ENCODE measurements at regions not wholly inside any gene's neighbourhood (a gene's known extent, or its start where the extent isn't known, plus 50 kb on each side); places are given as distances from the start of the nearest gene placed in this dataset.

- intact Hi-C loops (cut with DNase I) = no loop called here
- no peaks in the 10 kb centered on the region for H3K36me3 ChIP-seq (replicated peaks in 1 of 2; ENCODE audit: insufficient read depth in 1 of 2, low read depth in 2 of 2)
- no peak for DNase-seq
- H3K27me3 ChIP-seq = peaks cover 0 to 4% of the 10 kb centered on the region in 2 donors
- no peak overlapping the region for H3K27ac ChIP-seq
- 75 to 79% methylated on average over 19 to 20 of the region's 20 CpGs for WGBS, 2 donors
- no peak for TF ChIP-seq POLR2A (IDR thresholded peaks at IDR 0.05)
- no peak for TF ChIP-seq CTCF (IDR thresholded peaks at IDR 0.05)
- H3K4me1 ChIP-seq = no peaks in the 10 kb centered on the region
- peaks cover 0 to 16% (median 0%) of the 10 kb centered on the region in 3 donors for H3K9me3 ChIP-seq
- H3K4me3 ChIP-seq = no peak overlapping the region
- no peak for ATAC-seq
Observed at GRCh38 chr13:111485491-111486250, 165.2 kb downstream of the TEX29 start.

- 86 to 95% methylated on average over 8 of the region's 8 CpGs for WGBS, 2 donors
- peaks cover 0 to 4% of the 10 kb centered on the region in 2 donors for H3K27me3 ChIP-seq
- ATAC-seq (no peak), DNase-seq (no peak)
- no peak overlapping the region for H3K4me3 ChIP-seq
- intact Hi-C loops (cut with DNase I) = no loop called here
- no peak for TF ChIP-seq POLR2A (IDR thresholded peaks at IDR 0.05)
- no peak for TF ChIP-seq CTCF (IDR thresholded peaks at IDR 0.05)
- H3K9me3 ChIP-seq = peaks cover 0 to 16% (median 0%) of the 10 kb centered on the region in 3 donors
- H3K36me3 ChIP-seq (replicated peaks in 1 of 2; ENCODE audit: insufficient read depth in 1 of 2, low read depth in 2 of 2) = no peaks in the 10 kb centered on the region
- no peaks in the 10 kb centered on the region for H3K4me1 ChIP-seq
- H3K27ac ChIP-seq = no peak overlapping the region
Observed at GRCh38 chr13:111486331-111486730, 165.9 kb downstream of the TEX29 start.

- Histone ChIP-seq H3K27ac (no peak overlapping the region), H3K4me1 (no peaks in the 10 kb centered on the region), H3K27me3 (peaks cover 0 to 4% of the 10 kb centered on the region in 2 donors), H3K36me3 (replicated peaks in 1 of 2; ENCODE audit: insufficient read depth in 1 of 2, low read depth in 2 of 2) (no peaks in the 10 kb centered on the region), H3K4me3 (no peak overlapping the region), H3K9me3 (peaks cover 0 to 16% (median 0%) of the 10 kb centered on the region in 3 donors)
- TF ChIP-seq CTCF (IDR thresholded peaks at IDR 0.05) (no peak), POLR2A (IDR thresholded peaks at IDR 0.05) (no peak)
- 83% methylated on average over 6 of the region's 6 CpGs for WGBS, 2 donors
- DNase-seq = no peak
- no peak for ATAC-seq
- intact Hi-C loops (cut with DNase I) = no loop called here
Observed at GRCh38 chr13:111486801-111487200, 166.4 kb downstream of the TEX29 start.

GRCh38 chr13:111488486-111489132, 168.2 kb downstream of the TEX29 start:
- DNase-seq (no peak), ATAC-seq (no peak)
- Histone ChIP-seq H3K27ac (no peak overlapping the region), H3K4me1 (no peaks in the 10 kb centered on the region), H3K27me3 (peaks cover 0 to 4% of the 10 kb centered on the region in 2 donors), H3K4me3 (no peak overlapping the region), H3K36me3 (replicated peaks in 1 of 2; ENCODE audit: insufficient read depth in 1 of 2, low read depth in 2 of 2) (no peaks in the 10 kb centered on the region), H3K9me3 (peaks cover 0 to 16% (median 0%) of the 10 kb centered on the region in 3 donors)
- WGBS, 2 donors = 69 to 76% methylated on average over 4 to 13 of the region's 13 CpGs
- no peak for TF ChIP-seq CTCF (IDR thresholded peaks at IDR 0.05)
- intact Hi-C loops (cut with DNase I) = no loop called here

All from body of pancreas (tissue), 4 donors.